HG03103 (cell line): ENCODE measurements at regions not wholly inside any gene's neighbourhood (a gene's known extent, or its start where the extent isn't known, plus 50 kb on each side); places are given as distances from the start of the nearest gene placed in this dataset.

ENCODE experiments used
- ATAC-seq: cut with Tn5 transposase; IDR thresholded peaks from one replicate; pipeline ENCODE4 v1.9.1; 2021; ENCODE audit warnings: low read depth; ENCODE audit not compliant: unreplicated experiment

DNA sequence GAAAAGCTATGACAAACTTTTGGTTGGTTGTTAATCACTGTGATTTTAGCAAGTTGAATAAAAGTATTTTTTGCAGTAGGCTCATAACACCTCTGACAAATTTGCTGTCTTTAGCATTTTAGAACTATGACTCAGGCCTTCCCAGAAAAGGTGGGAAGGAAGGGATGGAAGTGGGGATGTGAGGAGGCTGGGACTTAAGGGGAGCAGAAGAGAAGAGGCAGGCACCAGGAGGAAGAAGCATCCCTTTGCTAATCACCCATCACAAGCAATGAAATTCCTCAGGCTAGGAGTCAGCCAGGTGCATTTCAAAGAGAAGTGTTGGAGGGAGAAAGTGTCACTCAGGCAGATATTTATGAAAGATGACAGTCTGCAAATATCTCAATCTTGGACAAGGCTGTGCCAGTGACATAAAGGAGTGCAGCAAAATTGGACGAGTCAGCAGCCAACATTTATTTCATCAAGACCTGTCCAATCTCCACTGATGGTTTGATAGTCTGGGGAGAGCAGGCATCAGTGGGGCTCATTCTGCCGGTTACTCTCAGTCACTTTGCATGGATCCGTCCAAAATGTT is 337.3 kb upstream of the ARRDC4 start:
- ATAC-seq, result no peak

DNA sequence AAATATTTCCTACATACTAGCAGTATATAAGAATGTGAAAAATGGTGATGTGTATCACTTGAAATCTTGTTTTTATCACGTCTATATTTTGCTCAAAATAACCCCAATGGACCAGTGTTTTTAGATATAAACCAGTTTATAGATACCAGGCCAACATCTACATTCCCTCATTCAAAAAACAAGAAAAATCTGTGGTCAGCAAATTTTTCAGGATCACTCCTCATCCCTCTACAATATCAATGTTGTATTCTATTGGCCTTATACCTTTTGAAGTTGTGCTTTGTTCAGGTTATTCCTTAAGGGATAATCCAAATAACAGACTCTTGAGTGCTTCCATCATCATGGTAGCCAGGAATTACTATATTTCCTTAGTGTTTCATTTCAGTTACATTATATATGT is 332.9 kb upstream of the ARRDC4 start:
- ATAC-seq, result no peak

DNA sequence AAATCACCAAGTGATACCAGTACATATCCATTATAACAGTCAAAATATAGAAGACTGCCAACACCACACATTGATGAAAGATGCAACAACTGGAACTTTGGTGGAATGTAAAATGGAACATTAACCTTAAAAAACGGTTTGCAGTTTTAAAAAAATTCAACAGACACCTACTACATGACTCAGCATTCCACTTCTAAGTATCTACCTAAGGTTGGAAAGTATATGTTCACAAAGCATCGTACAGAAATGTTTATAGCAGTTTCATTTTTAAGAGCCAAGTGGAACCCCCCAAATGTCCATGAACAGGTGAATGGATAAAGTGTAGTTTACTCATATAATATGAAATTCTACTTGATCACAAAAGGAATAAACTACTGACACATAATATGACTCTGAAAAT is 314.7 kb upstream of the ARRDC4 start:
- ATAC-seq, result no peak

DNA sequence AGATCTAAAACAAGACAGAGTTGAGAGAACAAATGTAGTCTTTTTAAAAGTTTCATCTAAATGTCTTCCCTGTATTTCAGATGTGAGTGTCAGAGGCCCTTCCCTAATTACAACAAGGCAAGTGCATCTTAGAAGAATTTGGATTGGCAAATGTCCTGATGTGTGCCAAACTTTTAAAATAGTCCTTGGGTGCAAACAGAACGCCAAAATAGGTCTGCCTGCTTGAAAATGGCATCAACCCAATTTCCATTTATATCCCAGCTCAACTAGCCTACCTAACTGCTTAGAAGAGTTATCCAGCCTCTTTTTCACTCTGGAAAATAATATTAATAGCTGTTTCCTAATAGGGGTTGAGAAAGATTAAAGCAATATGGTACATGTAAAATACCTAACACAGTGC is 311.8 kb upstream of the ARRDC4 start:
- no peak for ATAC-seq

DNA sequence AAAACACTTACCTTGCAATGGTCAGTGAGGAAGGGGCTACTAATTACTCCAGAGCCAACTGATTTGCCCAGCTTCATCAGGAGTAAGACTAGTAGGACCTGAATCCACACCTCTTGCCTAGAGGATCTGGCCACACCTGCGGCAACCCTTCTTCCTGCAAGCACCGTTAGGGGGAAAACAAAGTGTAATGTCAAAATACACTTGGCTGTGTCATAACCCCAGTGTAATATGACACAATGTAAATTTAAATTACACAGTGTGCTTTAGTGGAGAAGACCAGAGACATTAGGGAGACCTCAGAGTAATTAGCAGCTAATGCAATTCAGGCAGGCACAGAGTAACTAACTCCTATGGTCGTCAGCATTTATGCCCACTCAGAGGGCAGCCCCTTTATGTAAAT is 308.5 kb upstream of the ARRDC4 start:
- no peak for ATAC-seq

DNA sequence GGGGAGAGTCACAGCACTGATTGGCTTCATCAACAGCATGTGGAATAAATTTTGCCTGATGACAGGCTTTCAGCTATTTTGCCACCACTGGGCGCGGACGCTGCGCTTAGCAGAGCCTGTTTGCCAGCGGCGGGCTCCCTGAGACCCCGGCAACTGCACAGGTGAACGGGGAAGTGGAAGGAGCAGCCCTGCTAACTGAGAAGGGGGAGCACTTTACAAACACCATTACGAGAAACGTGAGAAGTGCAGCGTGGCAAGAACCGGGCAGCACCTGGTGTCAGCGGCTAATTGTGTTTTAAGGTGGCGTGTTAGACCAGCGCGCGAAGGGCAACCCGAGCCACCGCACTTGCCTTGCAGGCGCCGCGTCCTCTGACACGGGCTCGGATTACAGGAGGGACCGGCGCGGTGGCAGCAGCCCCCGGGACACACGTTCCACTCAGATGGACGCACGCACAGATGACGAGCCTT is 307.8 kb upstream of the ARRDC4 start:
- no peak for ATAC-seq

DNA sequence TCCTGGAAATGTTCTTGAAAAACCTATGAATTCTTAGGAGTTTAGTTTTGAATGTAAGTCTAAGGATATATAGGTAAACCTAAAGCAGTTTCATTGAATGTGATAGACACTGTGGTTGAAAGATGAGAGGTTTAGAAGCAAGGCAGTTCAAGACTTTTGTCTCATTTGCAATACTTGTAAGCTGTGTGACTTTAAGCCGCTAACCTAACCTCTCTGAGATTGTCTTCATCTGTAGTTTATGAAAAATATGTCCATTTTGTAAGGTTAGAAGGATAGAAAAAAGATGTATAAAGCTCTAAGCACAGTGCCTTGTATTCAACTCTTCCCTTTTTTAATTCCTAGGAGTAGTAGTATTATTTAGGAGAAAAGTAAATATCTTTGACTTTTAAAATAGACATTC is 306.6 kb upstream of the ARRDC4 start:
- ATAC-seq, result no peak

DNA sequence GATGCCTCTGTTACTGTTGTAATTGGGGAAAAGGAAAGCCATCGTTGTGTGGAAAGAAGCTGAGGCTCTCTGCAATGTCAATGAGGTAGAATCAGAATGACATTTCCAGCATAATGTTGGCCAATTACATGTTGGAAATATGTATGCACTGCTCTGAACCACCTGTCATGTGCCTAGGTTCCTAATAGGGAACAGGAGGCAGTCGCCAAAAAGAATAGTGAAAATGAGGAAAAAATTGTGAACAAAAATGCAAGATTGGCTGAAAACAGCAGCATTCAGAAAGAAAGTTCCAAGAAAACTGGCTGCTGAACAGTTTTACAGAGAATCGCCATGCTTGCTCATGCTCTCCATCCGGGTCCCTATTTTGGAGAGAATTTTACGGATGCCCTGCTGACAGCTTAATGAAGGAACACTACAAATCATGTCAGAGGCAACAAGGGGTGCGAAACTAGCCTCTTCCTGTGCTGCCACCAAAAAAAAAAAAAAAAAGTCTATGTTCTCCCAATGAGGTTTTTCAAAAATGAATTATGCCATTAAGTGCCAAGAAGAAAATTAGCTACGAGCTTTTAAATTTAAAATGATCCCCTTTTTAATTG is 305.9 kb upstream of the ARRDC4 start:
- ATAC-seq, result no peak

DNA sequence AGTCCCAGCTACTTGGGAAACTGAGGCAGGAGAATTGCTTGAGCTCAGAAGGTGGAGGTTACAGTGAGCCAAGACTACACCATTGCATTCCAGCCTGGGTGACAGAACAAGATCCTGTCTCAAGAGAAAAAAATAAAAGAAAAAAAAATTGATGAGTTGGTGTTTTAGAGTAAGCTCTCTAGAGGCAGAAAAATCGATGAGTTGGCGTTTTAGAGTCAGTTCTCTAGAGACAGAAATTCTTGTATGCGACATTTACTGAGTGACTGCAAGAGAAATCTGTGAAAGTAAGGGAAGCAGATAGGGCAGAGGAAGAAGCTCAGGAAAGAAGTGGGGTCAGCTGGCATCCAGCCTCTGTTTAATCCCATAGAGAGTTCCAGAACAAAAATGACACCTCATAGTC is 298.7 kb upstream of the ARRDC4 start:
- no peak for ATAC-seq

DNA sequence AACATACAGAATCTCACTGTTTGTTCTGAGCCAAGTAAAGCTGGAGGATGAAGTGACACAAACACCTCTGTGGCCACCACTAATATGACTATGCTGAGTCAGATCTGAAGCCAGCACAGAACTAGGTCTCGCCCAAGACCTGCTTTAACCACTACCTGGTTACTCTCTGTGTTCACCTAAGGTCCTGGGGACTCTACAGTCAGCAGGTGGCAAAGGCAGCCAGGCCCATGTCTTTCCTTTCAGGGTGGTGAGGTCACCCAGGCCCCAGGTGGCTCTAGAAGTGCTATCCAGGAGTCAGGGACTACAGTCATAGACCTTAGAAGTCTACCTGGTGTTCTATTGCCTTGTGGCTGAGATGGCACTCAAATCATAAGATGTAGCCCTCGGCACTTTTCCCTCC is 287.9 kb upstream of the ARRDC4 start:
- no peak for ATAC-seq

DNA sequence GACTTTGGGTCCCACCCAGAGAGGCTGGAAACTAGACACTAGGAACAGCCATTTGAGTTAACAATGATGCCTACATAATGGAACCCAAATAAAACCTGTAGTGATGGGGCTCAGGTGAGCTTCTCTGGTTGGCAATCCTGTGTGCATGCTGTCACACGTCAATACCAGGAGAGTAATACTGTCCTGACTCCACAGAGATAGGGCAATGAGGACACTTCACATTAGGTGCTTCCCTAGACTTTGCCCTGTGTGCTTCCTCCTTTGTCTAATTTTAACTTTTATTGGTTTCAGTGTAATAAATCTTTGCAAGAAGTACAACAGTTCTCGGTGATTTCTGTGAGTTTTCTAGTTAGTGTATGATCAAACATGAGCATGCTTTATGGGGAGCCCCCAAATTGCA is 281.8 kb upstream of the ARRDC4 start:
- ATAC-seq, result no peak

DNA sequence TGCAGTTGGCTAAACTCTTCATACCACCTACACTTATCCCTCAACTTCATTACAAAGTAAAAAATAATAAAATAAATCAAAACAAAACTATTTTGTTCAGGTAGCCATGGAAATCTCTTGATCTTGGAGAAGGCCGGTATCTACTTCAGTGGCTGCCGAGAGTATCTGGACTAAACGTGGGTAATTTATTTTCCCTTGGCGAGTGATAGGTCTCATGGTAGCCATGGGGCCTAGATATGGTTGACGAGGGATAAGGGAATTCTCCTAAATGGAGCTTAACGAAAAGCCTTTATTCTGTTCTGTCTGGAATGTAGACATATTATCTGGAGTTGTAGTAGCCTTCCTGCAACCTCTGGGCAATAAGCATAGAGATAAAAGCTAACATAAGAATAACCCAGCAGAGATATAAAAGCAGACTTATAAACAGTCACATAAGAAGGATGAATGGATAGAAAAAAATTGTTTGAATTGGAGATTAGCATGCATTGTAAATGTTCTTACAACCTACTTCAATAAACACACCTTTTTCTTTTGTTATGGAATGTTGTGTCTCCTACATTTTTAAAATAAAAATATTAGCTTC is 281.3 kb upstream of the ARRDC4 start:
- ATAC-seq, result no peak

DNA sequence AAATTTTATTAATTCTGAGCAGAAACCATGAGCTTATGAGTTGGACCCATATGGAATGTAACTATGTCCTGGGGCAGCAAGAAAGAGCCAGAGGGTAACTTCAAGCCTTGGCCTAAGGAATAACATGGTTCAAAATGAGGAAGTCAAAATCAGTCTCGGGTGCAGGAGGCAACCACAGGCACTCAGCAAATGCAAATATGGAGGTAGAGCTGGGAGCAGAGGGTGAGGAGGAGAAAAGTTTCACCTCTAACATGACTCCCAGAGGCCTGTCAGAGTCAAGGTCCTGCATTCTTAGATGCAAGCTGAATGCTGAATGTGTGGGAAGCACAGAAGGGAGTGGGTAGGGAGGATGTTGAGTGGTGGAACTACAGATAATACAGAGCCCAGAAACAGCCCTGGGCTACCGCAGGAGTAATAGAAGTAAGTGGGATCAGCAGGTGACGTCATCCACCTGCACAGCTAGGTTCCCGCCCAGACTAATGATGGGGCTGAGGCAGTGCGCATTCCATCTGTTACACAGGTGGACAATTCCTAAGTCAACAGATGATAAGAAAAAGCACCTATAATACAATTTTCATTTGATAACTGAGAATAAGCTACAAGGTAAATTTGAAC is 279.8 kb upstream of the ARRDC4 start:
- ATAC-seq, result no peak

DNA sequence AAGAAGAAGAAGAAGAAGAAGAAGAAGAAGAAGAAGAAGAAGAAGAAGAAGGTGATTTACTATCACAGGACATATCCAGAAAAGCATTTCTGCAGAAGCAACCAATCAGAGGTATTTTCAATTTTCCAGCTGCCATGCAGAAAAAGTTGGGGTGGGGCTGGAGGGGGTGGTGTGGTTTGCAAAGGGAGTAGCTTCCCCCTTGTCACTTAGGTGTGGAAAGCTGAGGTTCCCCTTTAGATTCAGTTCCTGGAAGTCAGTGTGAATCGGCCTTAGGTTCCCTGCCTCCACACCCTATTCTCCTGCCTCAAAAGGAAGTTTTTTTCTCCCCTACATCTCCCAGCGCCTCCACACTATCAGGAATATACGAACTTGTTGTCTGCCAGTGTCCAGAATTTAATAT is 276.7 kb upstream of the ARRDC4 start:
- ATAC-seq, result no peak

DNA sequence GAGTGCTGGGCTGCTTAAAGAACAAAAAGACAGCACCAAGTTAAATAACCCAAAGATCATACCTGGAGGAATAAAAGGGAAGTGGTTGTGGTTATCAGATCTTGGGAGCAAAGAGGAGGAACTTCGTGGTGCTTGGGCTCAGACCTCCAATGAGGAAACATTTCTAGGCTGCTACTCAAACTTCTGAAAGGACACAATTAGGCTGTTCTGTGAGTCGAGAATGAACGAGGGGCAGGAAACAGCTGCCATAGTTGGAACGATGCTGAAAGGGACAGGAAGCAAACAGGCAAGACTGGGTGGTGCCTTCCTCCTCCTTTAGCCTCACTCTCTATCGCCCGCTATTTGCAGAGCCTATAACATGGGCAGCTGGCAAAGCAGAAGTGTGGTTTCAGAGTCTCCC is 276.3 kb upstream of the ARRDC4 start:
- ATAC-seq, result no peak

DNA sequence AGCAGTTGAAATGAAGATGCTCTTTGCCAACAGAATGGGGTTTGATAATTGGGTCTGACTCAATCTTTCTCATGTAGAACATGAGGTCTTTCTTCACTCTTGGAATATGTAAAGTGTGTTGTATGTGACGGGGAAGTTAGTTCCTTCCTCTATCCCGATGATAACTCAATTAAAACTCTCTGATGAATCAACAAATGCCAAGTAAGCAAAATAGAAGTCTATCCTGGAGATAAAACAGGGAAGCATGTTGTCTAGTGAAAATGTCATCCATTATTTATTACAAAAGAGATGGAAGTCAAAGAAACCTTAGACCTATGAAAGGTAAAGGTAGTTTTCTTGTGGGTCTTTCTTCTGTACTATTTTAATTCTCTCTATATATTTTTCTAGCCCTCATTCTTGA is 274.2 kb upstream of the ARRDC4 start:
- ATAC-seq, result no peak

DNA sequence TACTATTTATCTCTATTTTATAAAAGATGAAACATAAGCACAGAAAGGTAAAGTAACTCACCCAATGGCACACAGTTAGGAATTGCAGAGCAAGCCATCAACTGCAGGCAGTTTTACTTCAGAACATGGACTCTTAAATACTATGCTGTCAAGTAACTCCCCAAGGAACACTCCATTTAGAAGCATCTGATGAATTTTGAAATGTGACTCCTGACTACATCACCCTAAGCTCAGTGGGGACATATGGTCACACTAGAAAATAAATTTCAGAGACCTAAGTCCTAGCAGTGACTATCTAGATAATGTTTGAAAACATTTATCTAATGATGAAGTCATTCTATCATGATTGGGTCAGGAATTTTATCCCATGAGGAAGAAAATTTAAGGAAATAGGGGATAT is 272.8 kb upstream of the ARRDC4 start:
- ATAC-seq, result no peak

DNA sequence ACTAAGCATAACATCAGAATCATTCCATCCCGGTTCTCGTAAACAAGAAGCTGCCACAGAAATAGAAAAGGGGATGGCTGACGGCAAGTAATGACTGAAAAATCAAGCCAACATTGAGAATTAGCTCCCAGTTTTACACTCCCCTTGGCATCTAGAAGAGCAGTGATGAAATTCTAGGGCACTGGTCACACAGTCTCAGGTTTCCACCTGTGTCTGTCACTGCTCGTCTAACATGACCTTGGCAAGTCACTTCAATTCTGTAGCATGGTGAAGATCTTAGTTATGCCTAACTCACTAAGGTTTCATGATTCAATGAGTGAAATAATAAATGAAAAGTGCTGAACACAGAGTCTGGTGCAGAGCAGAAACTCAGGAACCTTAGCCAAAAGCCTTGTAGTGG is 272.3 kb upstream of the ARRDC4 start:
- ATAC-seq, result no peak

DNA sequence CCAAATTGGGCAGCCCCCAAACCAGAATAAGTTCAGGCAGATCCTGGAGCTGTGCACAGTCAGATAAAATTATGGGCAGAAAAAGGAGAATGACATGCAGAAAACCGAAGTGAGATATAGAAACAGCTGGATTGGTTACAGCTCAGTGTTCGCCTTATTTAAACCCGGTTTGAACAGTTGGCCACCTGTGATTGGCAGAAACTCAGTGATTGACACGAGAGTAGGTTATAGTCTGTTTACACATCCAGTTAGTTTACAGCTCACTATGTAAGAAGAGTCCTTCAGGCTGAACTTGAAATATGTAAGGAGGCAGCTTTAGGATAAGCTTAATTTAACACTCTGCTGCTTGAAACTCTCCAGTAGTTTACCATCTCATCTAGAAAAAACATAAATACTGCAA is 271.6 kb upstream of the ARRDC4 start:
- ATAC-seq, result no peak

DNA sequence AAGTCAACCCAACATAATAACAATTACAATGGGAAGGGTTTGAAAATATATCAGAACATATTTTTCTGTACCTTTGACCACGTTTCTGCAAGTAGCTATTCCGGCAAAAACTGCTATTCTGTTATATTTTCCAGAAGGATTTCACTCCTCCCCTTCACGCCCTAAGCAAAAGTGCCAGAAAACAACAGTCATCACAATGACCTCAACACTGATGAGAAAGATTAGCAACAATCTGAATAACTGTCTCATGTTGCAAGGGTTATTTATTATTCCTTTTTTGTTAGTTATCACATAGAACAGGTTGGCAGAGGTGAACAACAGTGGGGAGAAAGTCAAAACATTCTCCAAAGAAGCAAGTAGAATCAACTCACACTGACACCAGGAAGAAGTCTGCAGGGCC is 269.4 kb upstream of the ARRDC4 start:
- ATAC-seq, result no peak

DNA sequence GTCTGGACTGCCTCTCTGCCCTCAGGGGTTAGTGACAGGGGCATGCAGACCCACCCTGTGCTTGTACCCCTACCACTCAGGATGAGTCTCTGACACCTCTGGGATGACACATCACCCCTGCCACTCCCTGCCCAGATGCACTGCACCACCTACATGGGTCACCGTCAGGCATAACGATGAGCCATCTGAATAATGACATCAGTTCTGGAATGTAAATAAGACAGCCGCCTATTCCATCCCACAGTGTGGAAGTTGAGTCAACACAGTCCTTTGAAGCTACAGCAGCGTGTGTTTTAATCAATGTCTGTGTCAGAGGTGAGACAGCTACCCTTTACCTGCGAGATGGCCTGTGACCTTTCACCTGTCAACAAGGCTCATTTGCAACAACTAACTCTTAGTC is 268.7 kb upstream of the ARRDC4 start:
- ATAC-seq, result no peak
